ENCODE measurements at regions not wholly inside any gene's neighbourhood (a gene's known extent, or its start where the extent isn't known, plus 50 kb on each side); places are given as distances from the start of the nearest gene placed in this dataset.

- intact Hi-C loops (cut with micrococcal nuclease; ENCODE audit: unreplicated experiment), result no loop called here
- CTCF ChIA-PET, result no interaction called here
- BruUV-seq (replicated peaks), result no TSS peak
- DNase-seq (ENCODE audit: low spot score), result no peak
- Histone ChIP-seq H3K9me3 (ENCODE audit: low read depth, low read length, poor library complexity, severe bottlenecking) (no peaks in the 10 kb centered on the region), H3K27me3 (replicated peaks; ENCODE audit: insufficient read depth, low read depth, low read length, poor library complexity) (no peaks in the 10 kb centered on the region), H3K27ac (ENCODE audit: low read depth, low read length, poor library complexity, severe bottlenecking) (no peak overlapping the region), H3K36me3 (ENCODE audit: insufficient read depth, low read length, poor library complexity, severe bottlenecking) (no peaks in the 10 kb centered on the region), H3K4me3 (ENCODE audit: low read depth, low read length, poor library complexity, severe bottlenecking) (no peak overlapping the region), H3K4me1 (ENCODE audit: insufficient read depth, low read length, poor library complexity, severe bottlenecking) (no peaks in the 10 kb centered on the region)
- POLR2A ChIA-PET (ENCODE audit: low non-redundant PET), result no interaction called here
- TF ChIP-seq CTCF (conservative IDR thresholded peaks at IDR 0.05; ENCODE audit: low read depth, low read length), result no peak
- no peak for TF ChIP-seq EZH2 (IDR thresholded peaks at IDR 0.05; ENCODE audit: borderline replicate concordance, low read depth, low read length, poor library complexity, severe bottlenecking)
These were observed 335.7 kb downstream of the PRELID2 start for GRCh38 chr5:145499483-145499882.

- intact Hi-C loops (cut with micrococcal nuclease; ENCODE audit: unreplicated experiment), result no loop called here
- DNase-seq (ENCODE audit: low spot score), result no peak
- ChIA-PET POLR2A (ENCODE audit: low non-redundant PET) (no interaction called here), CTCF (no interaction called here)
- no peaks in the 10 kb centered on the region for H3K9me3 ChIP-seq (ENCODE audit: low read depth, low read length, poor library complexity, severe bottlenecking)
- no peaks in the 10 kb centered on the region for H3K36me3 ChIP-seq (ENCODE audit: insufficient read depth, low read length, poor library complexity, severe bottlenecking)
- no TSS peak for BruUV-seq (replicated peaks)
- no peaks in the 10 kb centered on the region for H3K4me1 ChIP-seq (ENCODE audit: insufficient read depth, low read length, poor library complexity, severe bottlenecking)
- H3K27ac ChIP-seq (ENCODE audit: low read depth, low read length, poor library complexity, severe bottlenecking), result no peak overlapping the region
- H3K4me3 ChIP-seq (ENCODE audit: low read depth, low read length, poor library complexity, severe bottlenecking), result no peak overlapping the region
- H3K27me3 ChIP-seq (replicated peaks; ENCODE audit: insufficient read depth, low read depth, low read length, poor library complexity), result no peaks in the 10 kb centered on the region
- TF ChIP-seq CTCF (conservative IDR thresholded peaks at IDR 0.05; ENCODE audit: low read depth, low read length), result no peak
- TF ChIP-seq EZH2 (IDR thresholded peaks at IDR 0.05; ENCODE audit: borderline replicate concordance, low read depth, low read length, poor library complexity, severe bottlenecking), result no peak
These were observed 338.1 kb downstream of the PRELID2 start for GRCh38 chr5:145497052-145497451.

GRCh38 chr5:145495741-145496140 is 339.4 kb downstream of the PRELID2 start:
- Histone ChIP-seq H3K4me3 (ENCODE audit: low read depth, low read length, poor library complexity, severe bottlenecking) (no peak overlapping the region), H3K27ac (ENCODE audit: low read depth, low read length, poor library complexity, severe bottlenecking) (no peak overlapping the region), H3K27me3 (replicated peaks; ENCODE audit: insufficient read depth, low read depth, low read length, poor library complexity) (no peaks in the 10 kb centered on the region), H3K9me3 (ENCODE audit: low read depth, low read length, poor library complexity, severe bottlenecking) (no peaks in the 10 kb centered on the region), H3K36me3 (ENCODE audit: insufficient read depth, low read length, poor library complexity, severe bottlenecking) (no peaks in the 10 kb centered on the region), H3K4me1 (ENCODE audit: insufficient read depth, low read length, poor library complexity, severe bottlenecking) (no peaks in the 10 kb centered on the region)
- BruUV-seq (replicated peaks), result no TSS peak
- peak; percentile 61 for DNase-seq (ENCODE audit: low spot score)
- TF ChIP-seq CTCF (conservative IDR thresholded peaks at IDR 0.05; ENCODE audit: low read depth, low read length) (no peak), EZH2 (IDR thresholded peaks at IDR 0.05; ENCODE audit: borderline replicate concordance, low read depth, low read length, poor library complexity, severe bottlenecking) (no peak)
- intact Hi-C loops (cut with micrococcal nuclease; ENCODE audit: unreplicated experiment), result no loop called here
- POLR2A ChIA-PET (ENCODE audit: low non-redundant PET), result no interaction called here
- CTCF ChIA-PET, result no interaction called here

Measured in A673 (cell line).